HG03558 (cell line): ENCODE measurements at regions not wholly inside any gene's neighbourhood (a gene's known extent, or its start where the extent isn't known, plus 50 kb on each side); places are given as distances from the start of the nearest gene placed in this dataset.
"Not testable (repeated sequence)": the region's sequence is repeated elsewhere in the genome, so short reads cannot be mapped to it uniquely, and the experiment has no call there.

Experiments used
- ATAC-seq: cut with Tn5 transposase; IDR thresholded peaks from one replicate; pipeline ENCODE4 v1.9.1; 2021; ENCODE audit warnings: moderate number of reproducible peaks; ENCODE audit not compliant: unreplicated experiment; ENCODE audit errors: extremely low read depth

GRCh38 chr5:159571501-159572244 lies 241.4 kb upstream of the IL12B start:
- ATAC-seq = no peak

DNA sequence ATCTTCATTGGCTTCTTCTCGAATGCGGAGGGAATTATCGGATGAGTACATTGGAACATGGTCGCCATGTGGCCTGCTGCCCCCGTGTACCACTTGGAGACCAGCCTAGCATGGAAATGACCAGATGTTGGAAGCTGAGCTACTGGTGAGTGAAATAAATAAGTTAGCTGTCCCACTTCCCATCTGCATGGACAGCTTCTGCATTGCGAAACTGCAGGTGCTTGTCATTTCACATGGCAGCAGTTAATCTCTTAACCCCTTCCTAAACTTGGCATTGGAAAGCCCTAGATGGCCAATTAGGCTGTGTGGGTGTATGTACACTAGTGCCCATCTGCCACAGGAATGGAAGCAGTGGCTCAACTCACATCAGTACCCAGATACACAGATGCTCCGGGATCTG lies 246.6 kb upstream of the IL12B start:
- no peak for ATAC-seq

- ATAC-seq = no peak
Measured at GRCh38 chr5:159581502-159582249, 251.4 kb upstream of the IL12B start.

- no peak for ATAC-seq
Measured at GRCh38 chr5:159582756-159583541, 252.7 kb upstream of the IL12B start.

- ATAC-seq = no peak
Measured at GRCh38 chr5:159586921-159587320, 256.6 kb upstream of the IL12B start.

DNA sequence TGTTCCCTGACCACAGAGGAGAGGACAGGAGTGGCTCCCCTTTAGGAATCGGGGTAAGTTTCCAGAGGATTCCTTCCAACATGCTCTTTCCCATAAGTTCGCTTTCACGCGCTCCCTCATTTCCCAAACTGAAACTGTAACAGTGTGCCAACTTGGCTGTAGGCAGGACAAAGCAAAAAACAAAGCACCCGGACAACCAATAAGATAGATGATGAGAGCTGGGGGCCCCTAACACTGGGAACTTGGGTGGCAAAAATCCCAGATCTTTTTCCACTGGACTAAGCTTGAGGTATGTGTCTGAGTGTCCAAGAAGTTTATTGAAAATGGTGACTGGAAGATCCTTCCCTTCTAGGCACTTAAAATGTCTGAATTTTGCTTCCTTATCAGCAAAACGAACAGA lies 258.7 kb upstream of the IL12B start:
- ATAC-seq = no peak

- no peak for ATAC-seq
Measured at GRCh38 chr5:159593518-159594073, 263.3 kb upstream of the IL12B start.

GRCh38 chr5:159595561-159595960 lies 265.3 kb upstream of the IL12B start:
- ATAC-seq = not testable (repeated sequence)

- no peak for ATAC-seq
Measured at GRCh38 chr5:159601216-159601615, 270.9 kb upstream of the IL12B start.

DNA sequence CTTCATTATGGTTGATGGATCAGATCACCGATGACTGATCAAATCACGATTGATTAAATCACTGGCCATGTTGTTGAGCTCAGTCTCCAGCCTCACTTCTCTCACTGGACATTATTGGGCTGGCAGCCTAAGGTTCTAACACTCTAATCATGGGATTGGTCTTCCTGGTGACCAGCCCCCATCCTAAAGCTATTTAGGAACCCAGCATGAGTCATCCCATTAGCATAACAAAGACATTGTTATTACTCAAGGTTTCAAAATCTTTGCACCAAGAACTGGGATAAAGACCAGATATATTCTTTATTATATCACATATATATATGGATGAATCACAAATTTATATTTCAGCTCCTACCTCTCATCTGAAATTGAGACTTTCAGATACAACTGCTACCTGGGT lies 272.1 kb upstream of the IL12B start:
- ATAC-seq = no peak

- ATAC-seq = no peak
Measured at GRCh38 chr5:159605585-159605984, 275.3 kb upstream of the IL12B start.

DNA sequence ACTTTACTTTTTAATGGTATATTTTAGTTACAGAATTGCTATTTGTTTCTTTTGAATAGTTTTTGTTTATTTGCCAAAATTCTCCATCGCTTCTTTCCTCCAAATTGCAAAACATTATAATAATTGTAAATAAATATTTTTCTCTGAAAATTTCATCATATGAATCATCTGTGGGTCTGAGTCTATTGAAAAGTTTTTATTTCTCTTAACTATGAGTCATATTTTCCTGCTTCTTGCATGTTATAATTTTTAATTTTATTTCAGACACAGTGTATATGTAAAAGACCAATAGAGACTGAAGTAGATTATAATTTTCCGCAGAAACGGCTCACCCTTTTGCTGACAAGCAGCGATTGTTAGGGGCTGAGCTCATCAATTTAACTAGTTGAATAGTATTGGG lies 279.1 kb upstream of the IL12B start:
- ATAC-seq = no peak

GRCh38 chr5:159610966-159611579 lies 280.8 kb upstream of the IL12B start:
- no peak for ATAC-seq

- ATAC-seq = no peak
Measured at GRCh38 chr5:159616952-159617351, 286.7 kb upstream of the IL12B start.

GRCh38 chr5:159619826-159620225 lies 289.5 kb upstream of the IL12B start:
- ATAC-seq = no peak

GRCh38 chr5:159620853-159621540 lies 290.7 kb upstream of the IL12B start:
- ATAC-seq = no peak

GRCh38 chr5:159628703-159629102 lies 287.6 kb upstream of the ADRA1B start:
- no peak for ATAC-seq

- ATAC-seq = no peak
Measured at GRCh38 chr5:159629158-159629557, 287.1 kb upstream of the ADRA1B start.

- no peak for ATAC-seq
Measured at GRCh38 chr5:159630545-159630944, 285.7 kb upstream of the ADRA1B start.

DNA sequence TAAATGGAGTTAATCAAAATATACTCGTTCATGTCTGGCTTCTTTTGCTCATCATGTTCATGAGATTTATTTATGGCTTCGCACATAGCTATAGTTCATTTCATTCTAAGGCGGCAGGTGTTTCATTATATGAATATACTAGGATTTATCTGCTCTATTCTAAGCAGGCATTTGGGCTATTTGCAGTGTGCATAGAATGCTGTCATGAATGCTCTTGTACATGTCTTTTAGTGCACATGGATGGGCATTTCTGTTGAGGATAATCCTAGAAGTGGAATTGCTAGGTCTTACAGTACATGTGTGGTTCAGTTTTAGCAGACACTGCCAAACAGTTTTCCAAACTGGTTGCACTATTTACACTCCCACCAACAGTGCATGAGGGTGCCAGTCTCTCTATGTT lies 285.3 kb upstream of the ADRA1B start:
- ATAC-seq = no peak
